NCI-H82 (cell line): ENCODE measurements at regions not wholly inside any gene's neighbourhood (a gene's known extent, or its start where the extent isn't known, plus 50 kb on each side); places are given as distances from the start of the nearest gene placed in this dataset.

Source experiments
- DNase-seq: peaks from one replicate; lab custom pipeline; 2025; lab: John Stamatoyannopoulos, UW

DNA sequence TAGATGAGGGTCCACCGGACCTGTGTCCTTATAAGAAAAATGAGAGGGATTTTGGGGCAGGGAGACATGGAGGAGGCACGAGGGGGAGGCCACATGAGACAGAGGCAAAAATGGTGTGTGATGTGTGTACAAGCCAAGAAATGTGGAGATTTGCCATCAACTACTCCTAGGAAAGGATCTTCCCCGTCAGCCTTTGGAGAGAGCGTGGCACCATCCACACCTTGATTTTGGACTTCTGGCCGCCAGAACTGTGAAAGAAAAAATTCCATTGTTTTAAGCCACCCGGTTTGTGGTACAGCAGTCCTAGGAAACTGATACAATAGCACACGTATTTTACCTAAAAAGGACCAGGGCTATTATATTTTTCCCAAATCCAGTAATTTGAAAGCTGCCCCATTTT is 829.0 kb upstream of the SALL3 start:
- DNase-seq, result no peak

DNA sequence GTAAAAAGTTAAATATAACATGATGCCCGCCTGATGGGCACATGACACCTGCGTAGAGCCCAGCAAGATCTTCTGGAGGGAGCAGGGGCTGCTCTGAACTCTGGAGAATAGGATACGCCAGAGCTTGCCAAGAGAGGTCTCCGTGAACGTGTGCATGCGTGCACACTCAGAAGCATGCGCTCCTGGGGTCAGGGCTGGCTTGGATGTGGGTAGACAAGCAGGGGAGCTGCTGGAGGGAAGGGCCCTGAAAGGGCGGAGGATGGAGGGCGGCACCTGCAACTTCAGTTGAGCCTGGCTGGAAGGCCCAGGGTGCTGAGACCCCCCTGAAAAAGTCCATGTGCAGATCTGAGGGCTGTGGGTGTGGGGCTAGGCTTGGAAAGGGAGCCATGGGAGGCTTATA is 828.4 kb upstream of the SALL3 start:
- DNase-seq, result no peak

DNA sequence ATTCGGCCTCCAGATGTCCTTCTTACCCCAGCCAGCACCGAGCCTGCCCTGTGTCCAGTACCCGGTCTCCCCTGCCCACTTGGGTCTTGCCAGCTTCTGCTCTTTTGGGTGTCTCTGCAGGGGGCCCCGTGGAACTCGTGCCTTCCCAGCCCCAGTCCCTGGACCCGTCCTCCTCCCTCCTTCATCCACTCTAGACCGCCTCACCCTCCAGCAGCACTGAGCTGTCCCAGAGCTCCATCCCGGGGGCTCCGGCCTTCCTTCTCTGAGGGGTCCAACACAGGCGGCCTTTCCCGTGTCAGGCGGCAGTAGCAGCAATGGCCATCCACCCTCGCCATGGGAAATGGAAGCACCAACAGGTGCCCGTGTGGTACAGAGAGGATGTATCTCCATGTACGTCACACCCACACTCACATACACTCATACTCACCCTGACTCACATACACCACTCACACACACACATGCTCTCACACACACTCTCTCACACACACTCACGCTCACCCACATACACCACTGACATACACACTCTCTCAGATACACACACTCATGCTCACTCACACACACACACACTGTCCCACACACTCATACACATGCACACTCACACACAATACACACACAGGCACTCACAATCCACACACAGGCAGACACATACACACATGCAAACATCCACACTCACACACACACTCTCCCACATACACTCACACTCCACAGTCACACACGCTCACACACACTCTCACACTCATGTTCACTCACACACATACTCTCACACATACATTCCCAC is 827.5 kb upstream of the SALL3 start:
- no peak for DNase-seq

DNA sequence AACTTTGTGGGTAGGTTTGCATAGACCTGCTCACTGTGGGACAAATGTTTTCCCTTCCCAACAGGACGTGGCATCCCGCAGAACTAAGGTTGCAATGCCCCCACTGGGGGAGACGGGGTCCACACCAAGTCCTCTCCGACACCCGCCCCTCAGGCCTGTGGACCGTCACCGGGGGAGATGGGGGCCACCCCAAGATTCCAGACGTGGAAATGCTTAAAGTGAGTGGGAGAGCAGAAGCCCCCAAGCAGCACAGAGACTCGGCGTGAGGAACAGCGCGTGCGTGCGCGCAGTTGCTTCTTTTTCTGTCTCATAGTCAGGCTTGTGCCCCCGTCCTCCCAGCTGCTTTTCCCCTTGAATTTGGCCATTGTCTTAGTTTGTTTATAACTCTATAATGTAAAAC is 826.3 kb upstream of the SALL3 start:
- no peak for DNase-seq

GRCh38 chr18:78154444-78154843 is 825.2 kb upstream of the SALL3 start:
- DNase-seq, result no peak

DNA sequence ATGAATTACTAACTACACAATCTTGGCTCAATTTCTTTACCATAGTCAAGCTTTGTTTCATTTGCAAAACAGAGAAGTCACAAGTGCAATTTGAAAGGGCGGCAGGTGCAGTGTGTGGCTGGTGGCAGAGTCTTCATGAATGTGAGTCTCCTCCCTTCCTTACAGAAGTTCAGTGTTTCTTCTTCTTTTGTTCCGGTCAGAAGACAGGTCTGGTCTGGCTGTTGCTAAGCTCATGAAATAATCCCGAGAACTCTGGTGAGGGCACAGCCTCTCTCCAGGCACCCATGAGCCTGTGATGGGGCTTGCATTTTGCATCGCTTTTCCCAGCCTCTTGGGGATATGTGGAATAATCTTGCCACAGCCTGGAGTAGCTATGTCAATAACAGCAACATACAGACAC is 824.8 kb upstream of the SALL3 start:
- no peak for DNase-seq

- no peak for DNase-seq
Measured at GRCh38 chr18:78156466-78156865, 823.2 kb upstream of the SALL3 start.

- no peak for DNase-seq
Measured at GRCh38 chr18:78158943-78159342, 820.7 kb upstream of the SALL3 start.

GRCh38 chr18:78159397-78159796 is 820.2 kb upstream of the SALL3 start:
- DNase-seq, result no peak

DNA sequence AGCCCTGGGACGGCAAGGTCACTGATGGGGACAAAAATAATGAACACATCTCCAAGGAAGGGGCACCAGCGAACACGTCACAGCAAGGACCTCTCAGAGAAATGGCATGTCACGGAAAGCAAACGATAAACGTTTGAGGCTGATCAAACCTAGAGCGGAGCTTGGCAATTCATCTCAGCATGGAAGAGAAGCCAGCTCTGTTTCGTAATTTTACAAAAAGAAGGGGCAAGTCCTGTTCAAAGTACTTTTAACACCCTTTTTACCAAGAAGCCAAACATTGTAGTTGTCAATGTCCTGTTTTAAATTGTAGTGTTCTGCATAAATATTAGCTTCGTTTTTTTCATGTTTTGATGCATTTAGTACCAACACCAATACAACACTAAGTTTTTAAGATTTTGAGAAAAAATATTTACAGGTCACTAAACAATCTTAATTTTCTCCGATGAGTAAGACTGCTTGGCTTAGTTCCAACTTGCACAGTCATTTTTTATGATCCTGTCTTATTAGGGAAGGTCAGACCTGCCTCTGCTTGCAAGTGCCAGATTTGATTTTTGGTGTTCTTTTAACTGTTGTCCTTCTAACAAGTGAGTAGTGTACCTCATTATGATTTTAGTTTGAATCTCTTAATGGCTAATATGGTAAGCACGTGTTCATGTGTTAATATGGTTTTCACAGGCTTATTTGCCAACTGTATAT is 818.5 kb upstream of the SALL3 start:
- DNase-seq, result no peak

DNA sequence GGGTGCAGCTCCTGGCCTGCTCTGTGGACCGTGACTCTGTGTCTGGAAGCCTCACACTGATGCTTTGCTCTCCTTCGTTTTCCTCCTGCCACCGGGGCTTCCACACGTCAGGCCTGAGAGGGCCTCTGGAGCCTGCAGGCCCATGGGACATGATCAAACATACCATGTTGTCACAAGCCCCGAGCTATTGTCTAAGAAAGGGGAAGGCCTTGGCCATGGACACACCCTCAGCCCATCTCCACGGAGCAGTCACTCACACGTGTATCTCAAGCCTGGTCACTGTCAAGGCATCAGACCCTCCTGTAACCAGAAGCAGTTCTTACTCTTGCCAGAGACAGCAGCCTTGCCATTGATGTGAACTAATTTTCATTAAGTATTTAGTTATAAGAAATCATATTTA is 814.1 kb upstream of the SALL3 start:
- DNase-seq, result no peak

- DNase-seq, result no peak
Measured at GRCh38 chr18:78168526-78168925, 811.1 kb upstream of the SALL3 start.

GRCh38 chr18:78169174-78169864 is 810.3 kb upstream of the SALL3 start:
- DNase-seq, result no peak

GRCh38 chr18:78171954-78172353 is 807.7 kb upstream of the SALL3 start:
- DNase-seq, result no peak

- DNase-seq, result no peak
Measured at GRCh38 chr18:78174737-78175136, 804.9 kb upstream of the SALL3 start.

GRCh38 chr18:78178812-78179211 is 800.8 kb upstream of the SALL3 start:
- no peak for DNase-seq

- no peak for DNase-seq
Measured at GRCh38 chr18:78180741-78181140, 798.9 kb upstream of the SALL3 start.

DNA sequence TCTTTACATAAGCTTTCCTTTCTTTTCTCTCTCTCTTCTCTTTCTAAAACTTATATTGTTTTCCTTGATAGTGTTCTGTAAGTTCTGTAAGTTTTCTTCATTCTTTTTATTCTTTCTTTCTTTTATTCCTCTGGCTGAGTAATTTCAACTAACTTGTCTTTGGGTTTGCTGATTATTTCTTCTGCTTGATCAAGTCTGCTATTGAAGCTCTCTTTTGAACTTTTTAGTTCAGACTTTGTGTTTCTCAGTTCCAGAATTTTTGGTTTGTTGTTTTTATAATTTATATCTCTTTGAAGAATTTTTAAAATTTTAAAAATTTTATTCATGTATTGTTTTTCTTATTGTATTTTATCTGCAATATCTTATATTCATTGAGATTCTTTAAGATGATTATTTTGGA is 795.8 kb upstream of the SALL3 start:
- no peak for DNase-seq

- no peak for DNase-seq
Measured at GRCh38 chr18:78191276-78191675, 788.3 kb upstream of the SALL3 start.

GRCh38 chr18:78192054-78192453 is 787.6 kb upstream of the SALL3 start:
- DNase-seq, result no peak

DNA sequence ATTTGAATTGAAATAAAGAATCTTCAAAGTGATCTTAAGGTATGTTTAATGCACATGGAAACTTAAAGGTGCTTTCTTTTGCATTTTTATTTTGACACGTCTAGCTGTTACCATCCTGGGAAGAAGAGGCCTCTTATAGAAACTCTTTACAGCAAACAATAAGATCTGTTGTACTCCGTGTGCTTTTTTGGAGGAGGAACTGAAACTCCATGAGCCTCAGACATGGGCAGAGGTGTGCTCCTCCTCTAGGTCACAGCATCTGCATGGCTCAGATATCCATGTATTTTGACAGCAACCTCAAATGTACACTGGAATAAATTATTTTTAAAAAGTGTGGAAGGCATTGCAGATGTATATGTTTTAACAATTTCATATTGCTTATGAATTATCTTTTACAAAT is 783.3 kb upstream of the SALL3 start:
- DNase-seq, result no peak

GRCh38 chr18:78199002-78199401 is 780.6 kb upstream of the SALL3 start:
- DNase-seq, result no peak

DNA sequence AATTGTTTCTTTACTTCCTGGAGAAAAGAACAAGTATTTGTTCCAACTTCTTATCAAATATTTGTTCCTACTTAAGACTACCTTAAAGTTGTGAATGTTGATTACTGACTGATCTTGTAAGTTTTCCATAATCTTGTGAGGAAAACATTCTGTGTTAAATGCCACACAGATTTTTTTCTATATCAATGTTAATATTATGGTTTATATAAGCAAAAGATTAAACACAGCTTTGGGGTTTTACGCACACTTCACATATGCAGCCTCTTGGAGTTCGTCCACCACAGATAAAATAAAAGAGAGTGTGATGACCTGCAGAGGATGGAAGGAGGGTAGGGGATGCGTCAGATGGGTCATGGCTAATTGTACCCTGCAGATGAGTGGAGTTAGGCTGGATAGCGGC is 780.0 kb upstream of the SALL3 start:
- no peak for DNase-seq
